ENCODE measurements at regions not wholly inside any gene's neighbourhood (a gene's known extent, or its start where the extent isn't known, plus 50 kb on each side); places are given as distances from the start of the nearest gene placed in this dataset.

DNA sequence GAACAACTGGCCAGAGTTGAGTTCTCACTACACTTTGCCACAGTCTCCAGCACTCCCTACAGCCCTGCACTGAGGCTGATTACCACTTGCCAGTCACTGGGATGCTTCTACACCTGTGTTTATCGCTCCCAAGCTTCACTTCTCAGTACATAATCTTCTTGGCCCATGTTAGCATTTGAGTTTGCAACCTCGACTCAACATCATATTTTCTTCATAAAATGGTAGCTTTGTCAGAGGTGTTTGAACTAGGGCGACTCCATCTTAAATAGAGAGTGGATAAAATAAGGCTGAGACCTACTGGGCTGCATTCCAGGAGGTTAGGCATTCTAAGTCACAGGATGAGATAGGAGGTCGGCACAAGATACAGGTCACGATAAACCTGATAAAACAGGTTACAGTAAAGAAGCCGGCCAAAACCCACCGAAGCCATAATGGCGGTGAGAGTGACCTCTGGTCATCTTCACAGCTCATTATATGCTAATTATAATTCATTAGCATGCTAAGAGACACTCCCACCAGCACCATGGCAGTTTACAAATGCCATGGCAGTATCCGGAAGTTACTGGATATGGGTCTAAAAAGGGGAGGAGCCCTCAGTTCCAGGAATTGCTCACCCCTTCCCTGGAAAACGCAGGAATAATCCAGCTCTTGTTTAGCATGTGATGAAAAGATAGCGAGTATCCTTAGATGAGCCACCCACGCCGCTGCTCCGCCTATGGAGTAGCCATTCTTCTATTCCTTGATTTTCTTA lies 105.8 kb upstream of the KLF6 start (continued):
- TF ChIP-seq RBM22 (IDR thresholded peaks at IDR 0.05; ENCODE audit: low read depth, low read length, poor library complexity, severe bottlenecking) (no peak), POLR2A (conservative IDR thresholded peaks at IDR 0.05) (no peak), ZBTB17 (CRISPR knock-in tag; IDR thresholded peaks at IDR 0.05) (peak; percentile 96), MCM7 (IDR thresholded peaks at IDR 0.05) (no peak), GTF2F1 (IDR thresholded peaks at IDR 0.05; ENCODE audit: low read depth, low read length) (no peak), SRSF1 (IDR thresholded peaks at IDR 0.05; ENCODE audit: low read depth, low read length) (no peak), ZNF584 (CRISPR knock-in tag; IDR thresholded peaks at IDR 0.05; ENCODE audit: low read depth) (peak; percentile 99), NCOA4 (IDR thresholded peaks at IDR 0.05; ENCODE audit: partially characterized antibody) (no peak), SMARCE1 (IDR thresholded peaks at IDR 0.05) (no peak), RFX7 (CRISPR knock-in tag; IDR thresholded peaks at IDR 0.05) (peak; percentile 89; the same call in 1 of the 2 replicates), MAFK (IDR thresholded peaks at IDR 0.05; ENCODE audit: low read length) (no peak), ZC3H8 (IDR thresholded peaks at IDR 0.05) (no peak), NCOA2 (IDR thresholded peaks at IDR 0.05; ENCODE audit: partially characterized antibody in 2 of 2) (no peak), TOE1 (IDR thresholded peaks at IDR 0.05; ENCODE audit: borderline replicate concordance) (no peak), TOE1 (CRISPR knock-in tag; IDR thresholded peaks at IDR 0.05; ENCODE audit: borderline replicate concordance, low read depth) (no peak), HNRNPK (IDR thresholded peaks at IDR 0.05; ENCODE audit: low read depth, low read length, poor library complexity, severe bottlenecking) (no peak), RBM14 (IDR thresholded peaks at IDR 0.05; ENCODE audit: borderline replicate concordance, insufficient read depth, low read depth, low read length) (no peak), ZC3H4 (CRISPR knock-in tag; IDR thresholded peaks at IDR 0.05; ENCODE audit: borderline replicate concordance) (no peak), ESRRA (IDR thresholded peaks at IDR 0.05; ENCODE audit: borderline replicate concordance, low read depth) (peak; percentile 51; the same call in 1 of the 2 replicates), ZKSCAN8 (CRISPR knock-in tag; IDR thresholded peaks at IDR 0.05) (peak; percentile 94), RFX5 (IDR thresholded peaks at IDR 0.05; ENCODE audit: low read depth, low read length) (no peak), ADNP (tag; IDR thresholded peaks at IDR 0.05) (peak; percentile 64; the same call in 1 of the 2 replicates), MAZ (CRISPR knock-in tag; conservative IDR thresholded peaks at IDR 0.05 in 1 of 2, IDR thresholded peaks at IDR 0.05 in 1 of 2) (peak in 1 of 2 experiments; percentile 95; a peak in 2 of 4 replicates), RHOXF2B (CRISPR knock-in tag; conservative IDR thresholded peaks at IDR 0.05) (peak; percentile 96)
- TF ChIP-seq, protein P1, sequence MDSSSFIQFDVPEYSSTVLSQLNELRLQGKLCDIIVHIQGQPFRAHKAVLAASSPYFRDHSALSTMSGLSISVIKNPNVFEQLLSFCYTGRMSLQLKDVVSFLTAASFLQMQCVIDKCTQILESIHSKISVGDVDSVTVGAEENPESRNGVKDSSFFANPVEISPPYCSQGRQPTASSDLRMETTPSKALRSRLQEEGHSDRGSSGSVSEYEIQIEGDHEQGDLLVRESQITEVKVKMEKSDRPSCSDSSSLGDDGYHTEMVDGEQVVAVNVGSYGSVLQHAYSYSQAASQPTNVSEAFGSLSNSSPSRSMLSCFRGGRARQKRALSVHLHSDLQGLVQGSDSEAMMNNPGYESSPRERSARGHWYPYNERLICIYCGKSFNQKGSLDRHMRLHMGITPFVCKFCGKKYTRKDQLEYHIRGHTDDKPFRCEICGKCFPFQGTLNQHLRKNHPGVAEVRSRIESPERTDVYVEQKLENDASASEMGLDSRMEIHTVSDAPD (CRISPR knock-in tag; IDR thresholded peaks at IDR 0.05): peak; percentile 90
- TF ChIP-seq, protein P2, sequence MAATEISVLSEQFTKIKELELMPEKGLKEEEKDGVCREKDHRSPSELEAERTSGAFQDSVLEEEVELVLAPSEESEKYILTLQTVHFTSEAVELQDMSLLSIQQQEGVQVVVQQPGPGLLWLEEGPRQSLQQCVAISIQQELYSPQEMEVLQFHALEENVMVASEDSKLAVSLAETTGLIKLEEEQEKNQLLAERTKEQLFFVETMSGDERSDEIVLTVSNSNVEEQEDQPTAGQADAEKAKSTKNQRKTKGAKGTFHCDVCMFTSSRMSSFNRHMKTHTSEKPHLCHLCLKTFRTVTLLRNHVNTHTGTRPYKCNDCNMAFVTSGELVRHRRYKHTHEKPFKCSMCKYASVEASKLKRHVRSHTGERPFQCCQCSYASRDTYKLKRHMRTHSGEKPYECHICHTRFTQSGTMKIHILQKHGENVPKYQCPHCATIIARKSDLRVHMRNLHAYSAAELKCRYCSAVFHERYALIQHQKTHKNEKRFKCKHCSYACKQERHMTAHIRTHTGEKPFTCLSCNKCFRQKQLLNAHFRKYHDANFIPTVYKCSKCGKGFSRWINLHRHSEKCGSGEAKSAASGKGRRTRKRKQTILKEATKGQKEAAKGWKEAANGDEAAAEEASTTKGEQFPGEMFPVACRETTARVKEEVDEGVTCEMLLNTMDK (IDR thresholded peaks at IDR 0.05; ENCODE audit: borderline replicate concordance, insufficient read depth, low read depth, low read length, poor library complexity, severe bottlenecking): no peak
- TF ChIP-seq, protein P3, sequence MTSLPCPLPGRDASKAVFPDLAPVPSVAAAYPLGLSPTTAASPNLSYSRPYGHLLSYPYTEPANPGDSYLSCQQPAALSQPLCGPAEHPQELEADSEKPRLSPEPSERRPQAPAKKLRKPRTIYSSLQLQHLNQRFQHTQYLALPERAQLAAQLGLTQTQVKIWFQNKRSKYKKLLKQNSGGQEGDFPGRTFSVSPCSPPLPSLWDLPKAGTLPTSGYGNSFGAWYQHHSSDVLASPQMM (CRISPR knock-in tag; IDR thresholded peaks at IDR 0.05): no peak

All from K562 (cell line).